ENCODE measurements at regions not wholly inside any gene's neighbourhood (a gene's known extent, or its start where the extent isn't known, plus 50 kb on each side); places are given as distances from the start of the nearest gene placed in this dataset.
A peak's percentile ranks its signal among the peaks of the same experiment; 100 is the strongest.
"Not testable (repeated sequence)": the region's sequence is repeated elsewhere in the genome, so short reads cannot be mapped to it uniquely, and the experiment has no call there.

DNA sequence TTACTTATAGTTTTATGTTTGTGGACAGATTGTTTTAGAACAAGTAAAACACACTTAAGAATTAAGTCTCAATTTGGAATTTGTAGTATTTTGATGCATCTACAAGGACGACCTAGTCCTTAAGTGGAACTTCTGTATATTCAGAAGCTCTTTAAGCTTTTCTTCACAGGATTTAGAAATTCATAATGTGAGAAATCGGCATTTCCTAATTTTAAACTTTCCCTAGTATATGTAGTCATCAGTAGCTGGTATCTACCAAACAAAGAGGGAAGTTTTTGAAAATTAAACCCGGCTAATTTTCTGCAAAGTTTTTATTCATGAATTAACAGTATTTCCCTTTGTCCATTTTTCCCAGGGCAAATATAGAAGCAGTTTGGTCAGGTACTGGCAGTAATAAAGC lies 203.6 kb downstream of the CDRT15L2 start:
- H3K4me3 ChIP-seq (ENCODE audit: low read depth, low read length), result no peak overlapping the region
- TF ChIP-seq, protein P1, sequence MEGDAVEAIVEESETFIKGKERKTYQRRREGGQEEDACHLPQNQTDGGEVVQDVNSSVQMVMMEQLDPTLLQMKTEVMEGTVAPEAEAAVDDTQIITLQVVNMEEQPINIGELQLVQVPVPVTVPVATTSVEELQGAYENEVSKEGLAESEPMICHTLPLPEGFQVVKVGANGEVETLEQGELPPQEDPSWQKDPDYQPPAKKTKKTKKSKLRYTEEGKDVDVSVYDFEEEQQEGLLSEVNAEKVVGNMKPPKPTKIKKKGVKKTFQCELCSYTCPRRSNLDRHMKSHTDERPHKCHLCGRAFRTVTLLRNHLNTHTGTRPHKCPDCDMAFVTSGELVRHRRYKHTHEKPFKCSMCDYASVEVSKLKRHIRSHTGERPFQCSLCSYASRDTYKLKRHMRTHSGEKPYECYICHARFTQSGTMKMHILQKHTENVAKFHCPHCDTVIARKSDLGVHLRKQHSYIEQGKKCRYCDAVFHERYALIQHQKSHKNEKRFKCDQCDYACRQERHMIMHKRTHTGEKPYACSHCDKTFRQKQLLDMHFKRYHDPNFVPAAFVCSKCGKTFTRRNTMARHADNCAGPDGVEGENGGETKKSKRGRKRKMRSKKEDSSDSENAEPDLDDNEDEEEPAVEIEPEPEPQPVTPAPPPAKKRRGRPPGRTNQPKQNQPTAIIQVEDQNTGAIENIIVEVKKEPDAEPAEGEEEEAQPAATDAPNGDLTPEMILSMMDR (IDR thresholded peaks at IDR 0.05; ENCODE audit: borderline replicate concordance, insufficient read depth, low read depth, low read length), result no peak

- TF ChIP-seq, protein P1 (IDR thresholded peaks at IDR 0.05; ENCODE audit: borderline replicate concordance, insufficient read depth, low read depth, low read length), result no peak
- H3K4me3 ChIP-seq (ENCODE audit: low read depth, low read length), result no peak overlapping the region
Measured at GRCh38 chr17:20784100-20784665, 204.7 kb downstream of the CDRT15L2 start.

GRCh38 chr17:20787281-20787680 lies 207.8 kb downstream of the CDRT15L2 start:
- H3K4me3 ChIP-seq (ENCODE audit: low read depth, low read length), result no peak overlapping the region
- TF ChIP-seq, protein P1 (IDR thresholded peaks at IDR 0.05; ENCODE audit: borderline replicate concordance, insufficient read depth, low read depth, low read length), result no peak

GRCh38 chr17:20791626-20792025 lies 212.1 kb downstream of the CDRT15L2 start:
- no peak overlapping the region for H3K4me3 ChIP-seq (ENCODE audit: low read depth, low read length)
- TF ChIP-seq, protein P1 (IDR thresholded peaks at IDR 0.05; ENCODE audit: borderline replicate concordance, insufficient read depth, low read depth, low read length), result no peak

DNA sequence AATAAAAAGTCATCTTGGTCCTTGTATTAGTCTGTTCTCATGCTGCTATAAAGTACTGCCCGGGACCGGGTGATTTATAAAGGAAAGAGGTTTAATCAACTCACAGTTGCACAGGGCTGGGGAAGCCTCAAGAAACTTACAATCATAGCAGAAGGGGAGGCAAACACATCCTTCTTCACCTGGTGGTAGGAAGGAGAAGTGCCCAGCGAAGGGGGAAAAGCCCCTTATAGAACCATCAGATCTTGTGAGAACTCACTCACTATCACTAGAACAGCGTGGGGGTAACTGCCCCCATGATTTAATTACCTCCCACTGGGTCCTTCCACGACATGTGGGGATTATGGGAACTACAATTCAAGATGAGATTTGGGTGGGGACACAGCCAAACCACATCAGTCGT lies 215.0 kb downstream of the CDRT15L2 start:
- TF ChIP-seq, protein P1 (IDR thresholded peaks at IDR 0.05; ENCODE audit: borderline replicate concordance, insufficient read depth, low read depth, low read length), result peak; percentile 25; the same call in 1 of the 2 replicates
- H3K4me3 ChIP-seq (ENCODE audit: low read depth, low read length), result not testable (repeated sequence)

GRCh38 chr17:20797292-20797691 lies 217.8 kb downstream of the CDRT15L2 start:
- no peak overlapping the region for H3K4me3 ChIP-seq (ENCODE audit: low read depth, low read length)
- TF ChIP-seq, protein P1 (IDR thresholded peaks at IDR 0.05; ENCODE audit: borderline replicate concordance, insufficient read depth, low read depth, low read length), result no peak

DNA sequence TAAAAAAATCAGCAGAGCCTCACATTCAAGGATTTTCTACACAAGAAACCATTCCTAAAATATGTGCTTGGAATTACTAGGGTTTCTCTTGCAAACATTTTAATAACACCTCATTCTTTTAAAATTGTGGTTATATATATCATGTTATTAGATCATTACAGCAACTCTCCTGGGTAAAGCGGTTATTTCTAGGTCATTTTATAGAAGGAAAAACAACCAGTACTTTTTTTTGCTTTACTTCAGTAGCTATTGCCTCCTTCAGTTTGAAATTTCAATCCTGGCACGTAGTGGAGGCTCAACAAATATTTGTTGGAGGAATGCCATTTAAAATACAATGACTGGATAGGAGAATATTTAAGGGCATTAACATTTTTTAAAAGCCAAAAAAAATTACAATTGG lies 220.6 kb downstream of the CDRT15L2 start:
- H3K4me3 ChIP-seq (ENCODE audit: low read depth, low read length), result no peak overlapping the region
- TF ChIP-seq, protein P1 (IDR thresholded peaks at IDR 0.05; ENCODE audit: borderline replicate concordance, insufficient read depth, low read depth, low read length), result no peak

Data from GM12875 (cell line).